Fibroblast of skin of right quadriceps (primary cell): ENCODE measurements at regions not wholly inside any gene's neighbourhood (a gene's known extent, or its start where the extent isn't known, plus 50 kb on each side); places are given as distances from the start of the nearest gene placed in this dataset.

Experiments used
- DNase-seq: peaks from one replicate; pipeline ENCODE4 v3.0.0-alpha.2; 2013

DNA sequence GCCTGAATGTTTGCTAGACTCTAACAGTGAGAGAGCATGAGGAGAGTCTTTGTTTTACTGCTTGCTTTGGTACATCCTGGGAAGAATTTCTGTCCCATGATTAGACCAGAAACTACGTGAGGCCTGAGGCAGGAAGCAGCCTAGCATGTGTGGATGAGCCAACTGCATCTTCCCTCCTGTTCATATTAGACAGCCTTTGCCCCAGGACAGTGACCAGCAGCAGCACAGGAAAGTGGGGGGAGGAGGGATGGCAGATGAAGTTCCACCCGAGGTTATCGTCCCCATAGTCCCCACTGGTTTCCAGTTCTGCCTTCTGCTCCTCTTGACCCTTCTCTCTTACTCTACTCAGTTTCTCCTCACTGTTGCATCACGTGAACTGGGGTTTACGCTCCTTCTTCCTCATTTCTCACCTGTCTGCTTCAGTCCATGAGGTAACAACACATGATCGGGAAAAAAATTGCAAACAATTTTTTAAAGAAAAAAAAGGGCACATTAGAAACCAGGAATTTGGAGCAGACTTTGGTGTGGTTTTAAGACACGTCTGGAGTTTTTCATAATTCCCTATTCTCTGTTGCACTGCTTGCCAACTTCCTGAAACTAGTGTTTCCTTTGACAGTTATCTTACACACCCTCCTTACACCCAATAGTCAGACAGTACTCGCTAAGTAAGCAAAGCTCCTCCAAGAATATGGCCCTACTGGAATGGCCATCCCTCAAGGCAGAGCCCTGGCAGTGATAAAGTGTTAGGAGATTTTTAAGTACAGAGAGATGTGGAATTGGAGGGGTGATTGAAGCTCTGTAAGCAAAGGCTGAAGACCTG lies 84.1 kb downstream of the SNX18 start:
- DNase-seq = no peak
